SK-N-SH (cell line): ENCODE measurements at regions not wholly inside any gene's neighbourhood (a gene's known extent, or its start where the extent isn't known, plus 50 kb on each side); places are given as distances from the start of the nearest gene placed in this dataset.

Experiments
- CTCF ChIA-PET: fragments of 300-600, 350-600 bp; formaldehyde crosslinking; extraction: SDS; loops from one replicate; lab custom pipeline; 2021; lab: Yijun Ruan, JAX
- POLR2A ChIA-PET: fragments of 350-600 bp; sonication (Branson Sonifier 250); formaldehyde crosslinking; extraction: SDS; loops from one replicate; lab custom pipeline; 2020; ENCODE audit warnings: antibody characterized with exemption, inconsistent platforms; lab: Yijun Ruan, JAX
- DNase-seq: peaks from one replicate; pipeline ENCODE4 v3.0.0; 2012
- H2AFZ ChIP-seq: fragments of 200-600 bp; sonication (generic); 2 replicates; pipeline ENCODE4 v1.8.1; 2016; ENCODE audit warnings: antibody characterized with exemption, mild to moderate bottlenecking, low read depth
- H3F3A ChIP-seq: fragments of 200-600 bp; sonication (generic); replicated peaks from 2 replicates; pipeline ENCODE3; 2016; ENCODE audit warnings: antibody characterized with exemption, mild to moderate bottlenecking; ENCODE audit not compliant: insufficient read depth
- H3K27ac ChIP-seq, 2 experiments: fragments of 200-500 bp in 1 of 2; fragments of 200-600 bp in 1 of 2; sonication (Bioruptor generic) in 1 of 2; sonication (generic), shearing (Covaris generic) in 1 of 2; 2 replicates each; pipeline versions ENCODE4 v1.5.1 to v1.6.1; 2014 to 2016; ENCODE audit warnings: low read depth in 2 of 2, inconsistent platforms in 1 of 2, low read length in 1 of 2, mild to moderate bottlenecking in 1 of 2, mixed read lengths in 1 of 2
- H3K27me3 ChIP-seq: fragments of 200-600 bp; sonication (generic), shearing (Covaris generic); 2 replicates; pipeline ENCODE4 v1.6.1; 2016; ENCODE audit warnings: mixed run types; ENCODE audit not compliant: insufficient read depth
- H3K36me3 ChIP-seq, 2 experiments: fragments of 200-500 bp in 1 of 2; fragments of 200-600 bp in 1 of 2; sonication (Bioruptor generic) in 1 of 2; sonication (generic) in 1 of 2; replicated peaks in 1 of 2; 2 replicates each; pipeline versions ENCODE3 to v1.5.1; 2014 to 2016; ENCODE audit warnings: low read length in 1 of 2, mild to moderate bottlenecking in 1 of 2; ENCODE audit not compliant: insufficient read depth in 2 of 2, control insufficient read depth in 1 of 2
- H3K4me1 ChIP-seq, 2 experiments: fragments of 200-500 bp in 1 of 2; fragments of 200-600 bp in 1 of 2; sonication (Bioruptor generic) in 1 of 2; sonication (generic), shearing (Covaris generic) in 1 of 2; 2 replicates each; pipeline versions ENCODE4 v1.5.1 to v1.6.1; 2014 to 2016; ENCODE audit warnings: low read depth in 1 of 2, low read length in 1 of 2, mixed run types in 1 of 2; ENCODE audit not compliant: insufficient read depth in 2 of 2, control insufficient read depth in 1 of 2
- H3K4me2 ChIP-seq: fragments of 200-600 bp; sonication (generic), shearing (Covaris generic); 2 replicates; pipeline ENCODE4 v1.6.1; 2017; ENCODE audit warnings: mixed run types
- H3K4me3 ChIP-seq, 2 experiments: fragments of 200-500 bp in 1 of 2; fragments of 200-600 bp in 1 of 2; sonication (Bioruptor generic) in 1 of 2; sonication (generic), shearing (Covaris generic) in 1 of 2; 2 replicates each; pipeline versions ENCODE4 v1.5.1 to v1.8.1; 2014 to 2016; ENCODE audit warnings: low read depth in 2 of 2, inconsistent platforms in 1 of 2, low read length in 1 of 2, mild to moderate bottlenecking in 1 of 2, mixed read lengths in 1 of 2, moderate library complexity in 1 of 2
- H3K79me2 ChIP-seq: fragments of 200-600 bp; sonication (generic); 2 replicates; pipeline ENCODE4 v1.8.1; 2017; ENCODE audit warnings: mild to moderate bottlenecking; ENCODE audit not compliant: insufficient read depth
- H3K9ac ChIP-seq: fragments of 200-600 bp; sonication (generic); 2 replicates; pipeline ENCODE4 v1.6.1; 2017; ENCODE audit warnings: mixed run types
- H3K9me2 ChIP-seq: fragments of 200-600 bp; sonication (generic); 2 replicates; pipeline ENCODE4 v1.6.1; 2017; ENCODE audit warnings: mixed run types
- H3K9me3 ChIP-seq: fragments of 200-600 bp; sonication (generic); 2 replicates; pipeline ENCODE4 v1.6.1; 2017; ENCODE audit warnings: mixed run types, mild to moderate bottlenecking, moderate library complexity
- H4K20me1 ChIP-seq: fragments of 200-600 bp; sonication (generic); 2 replicates; pipeline ENCODE4 v1.6.1; 2017; ENCODE audit warnings: mild to moderate bottlenecking, mixed run types; ENCODE audit not compliant: insufficient read depth
- CHD2 ChIP-seq: fragments of 150-350 bp; IDR thresholded peaks from 2 replicates; pipeline ENCODE4 v1.6.1; 2018; ENCODE audit warnings: low read length; ENCODE audit not compliant: partially characterized antibody
- ELF1 ChIP-seq: IDR thresholded peaks from 2 replicates; pipeline ENCODE4 v1.4.0; 2012
- EP300 ChIP-seq, 2 experiments: IDR thresholded peaks; 2 replicates each; pipeline versions ENCODE4 v1.4.0 to v1.6.1; 2012; ENCODE audit warnings: borderline replicate concordance in 1 of 2, low read depth in 1 of 2, low read length in 1 of 2
- FOXM1 ChIP-seq: IDR thresholded peaks from 2 replicates; pipeline ENCODE4 v1.4.0; 2012; ENCODE audit warnings: low read depth, mild to moderate bottlenecking
- GABPA ChIP-seq: IDR thresholded peaks from 2 replicates; pipeline ENCODE4 v1.4.0; 2012; ENCODE audit warnings: low read depth, mild to moderate bottlenecking
- GATA2 ChIP-seq: sonication (generic); formaldehyde crosslinking; IDR thresholded peaks from 2 replicates; pipeline ENCODE4 v1.5.0; 2020; ENCODE audit warnings: mild to moderate bottlenecking, missing genetic modification reagents
- IRF3 ChIP-seq: fragments of 150-350 bp; IDR thresholded peaks from 2 replicates; pipeline ENCODE4 v1.6.1; 2016; ENCODE audit warnings: mild to moderate bottlenecking, low read depth, low read length
- JUND ChIP-seq: IDR thresholded peaks from 2 replicates; pipeline ENCODE4 v1.4.0; 2012
- MAX ChIP-seq: IDR thresholded peaks from 2 replicates; pipeline ENCODE4 v1.4.0; 2012; ENCODE audit warnings: low read depth
- MEF2A ChIP-seq: IDR thresholded peaks from 2 replicates; pipeline ENCODE4 v1.4.0; 2012; ENCODE audit warnings: low read depth, borderline replicate concordance
- NRF1 ChIP-seq: IDR thresholded peaks from 2 replicates; pipeline ENCODE4 v1.6.1; 2012; ENCODE audit warnings: low read depth, mild to moderate bottlenecking, low read length
- POLR2AphosphoS5 ChIP-seq: IDR thresholded peaks from 2 replicates; pipeline ENCODE4 v1.6.1; 2012; ENCODE audit warnings: low read depth, low read length
- RCOR1 ChIP-seq: fragments of 150-350 bp; IDR thresholded peaks from 2 replicates; pipeline ENCODE4 v1.6.1; 2017; ENCODE audit warnings: antibody characterized with exemption, low read length
- RFX5 ChIP-seq: IDR thresholded peaks from 2 replicates; pipeline ENCODE4 v1.6.1; 2012; ENCODE audit warnings: mild to moderate bottlenecking, improper control_type of control experiment, low read length
- SIN3A ChIP-seq: IDR thresholded peaks from 2 replicates; pipeline ENCODE4 v1.6.1; 2012; ENCODE audit warnings: low read depth, mild to moderate bottlenecking, low read length, moderate library complexity, borderline replicate concordance
- SMC3 ChIP-seq: IDR thresholded peaks from 2 replicates; pipeline ENCODE4 v1.6.1; 2012; ENCODE audit warnings: low read depth, low read length, improper control_type of control experiment
- TAF1 ChIP-seq: IDR thresholded peaks from 2 replicates; pipeline ENCODE4 v1.6.1; 2012; ENCODE audit warnings: low read depth, mild to moderate bottlenecking, low read length, moderate library complexity, borderline replicate concordance
- TCF12 ChIP-seq: IDR thresholded peaks from 2 replicates; pipeline ENCODE4 v1.4.0; 2012
- TEAD4 ChIP-seq: IDR thresholded peaks from 2 replicates; pipeline ENCODE4 v1.4.0; 2012; ENCODE audit warnings: mild to moderate bottlenecking, borderline replicate concordance; ENCODE audit not compliant: insufficient read depth
- YY1 ChIP-seq: IDR thresholded peaks from 2 replicates; pipeline ENCODE4 v1.4.0; 2012; ENCODE audit warnings: low read depth, mild to moderate bottlenecking
- WGBS: methylation state at CpG from one replicate; pipeline ENCODE4 v1.1.6; 2017; ENCODE audit warnings: low lambda C conversion rate; 5-methylcytosine and 5-hydroxymethylcytosine counted together

GRCh38 chr7:156015237-156016020 is 203.2 kb upstream of the SHH start:
- Histone ChIP-seq H3K27me3 (peaks cover 51% of the 10 kb centered on the region), H4K20me1 (no peaks in the 10 kb centered on the region), H3K79me2 (no peaks in the 10 kb centered on the region), H3K4me1 (no peaks in the 10 kb centered on the region), H3K9me3 (no peaks in the 10 kb centered on the region), H3K9me2 (no peaks in the 10 kb centered on the region), H3K27ac (no peak overlapping the region), H3K4me2 (no peak overlapping the region), H3F3A (no peaks in the 10 kb centered on the region), H3K9ac (no peak overlapping the region), H2AFZ (no peak overlapping the region), H3K36me3 (no peaks in the 10 kb centered on the region), H3K4me3 (no peak overlapping the region)
- WGBS = 5% methylated on average over 16 of the region's 17 CpGs
- DNase-seq = no peak
- POLR2A ChIA-PET = no interaction called here
- CTCF ChIA-PET = no interaction called here
- no peak for TF ChIP-seq TEAD4
- no peak for TF ChIP-seq IRF3
- TF ChIP-seq SIN3A = no peak
- TF ChIP-seq YY1 = no peak
- TF ChIP-seq RFX5 = no peak
- no peak for TF ChIP-seq RCOR1
- TF ChIP-seq TCF12 = no peak
- TF ChIP-seq GATA2 (CRISPR knock-in tag) = no peak
- TF ChIP-seq GABPA = no peak
- no peak for TF ChIP-seq TAF1
- no peak for TF ChIP-seq MEF2A
- no peak for TF ChIP-seq NRF1
- TF ChIP-seq POLR2AphosphoS5 = no peak
- no peak for TF ChIP-seq FOXM1
- TF ChIP-seq JUND = no peak
- no peak for TF ChIP-seq ELF1
- TF ChIP-seq, all 33 proteins: peak for 0

- no peak for DNase-seq
- no peak overlapping the region for H3K9ac ChIP-seq
- no peaks in the 10 kb centered on the region for H3K9me2 ChIP-seq
- H3F3A ChIP-seq = no peaks in the 10 kb centered on the region
- TF ChIP-seq GABPA (no peak), CHD2 (no peak), MEF2A (no peak), EP300 (IDR thresholded peaks at IDR 0.05; ENCODE audit: borderline replicate concordance in 1 of 2, low read depth in 1 of 2, low read length in 1 of 2) (no peak), RCOR1 (no peak), TEAD4 (no peak), ELF1 (no peak), MAX (no peak), TCF12 (no peak), FOXM1 (no peak), SMC3 (no peak)
- TF ChIP-seq, all 33 proteins: peak for 0
- no peak overlapping the region for H3K4me2 ChIP-seq
- H3K79me2 ChIP-seq = no peaks in the 10 kb centered on the region
- CTCF ChIA-PET = no interaction called here
- H3K27ac ChIP-seq = no peak overlapping the region
- no peaks in the 10 kb centered on the region for H3K36me3 ChIP-seq
- POLR2A ChIA-PET = no interaction called here
- no peaks in the 10 kb centered on the region for H3K4me1 ChIP-seq
- no peaks in the 10 kb centered on the region for H4K20me1 ChIP-seq
- H3K27me3 ChIP-seq = peaks cover 48% of the 10 kb centered on the region
- 0% methylated on average over 2 of the region's 2 CpGs for WGBS
- H2AFZ ChIP-seq = no peak overlapping the region
- H3K4me3 ChIP-seq = no peak overlapping the region
- no peaks in the 10 kb centered on the region for H3K9me3 ChIP-seq
Observed at GRCh38 chr7:156014808-156015207, 202.5 kb upstream of the SHH start.
